ENCODE measurements at regions not wholly inside any gene's neighbourhood (a gene's known extent, or its start where the extent isn't known, plus 50 kb on each side); places are given as distances from the start of the nearest gene placed in this dataset.
"Not testable (repeated sequence)": the region's sequence is repeated elsewhere in the genome, so short reads cannot be mapped to it uniquely, and the experiment has no call there.

DNA sequence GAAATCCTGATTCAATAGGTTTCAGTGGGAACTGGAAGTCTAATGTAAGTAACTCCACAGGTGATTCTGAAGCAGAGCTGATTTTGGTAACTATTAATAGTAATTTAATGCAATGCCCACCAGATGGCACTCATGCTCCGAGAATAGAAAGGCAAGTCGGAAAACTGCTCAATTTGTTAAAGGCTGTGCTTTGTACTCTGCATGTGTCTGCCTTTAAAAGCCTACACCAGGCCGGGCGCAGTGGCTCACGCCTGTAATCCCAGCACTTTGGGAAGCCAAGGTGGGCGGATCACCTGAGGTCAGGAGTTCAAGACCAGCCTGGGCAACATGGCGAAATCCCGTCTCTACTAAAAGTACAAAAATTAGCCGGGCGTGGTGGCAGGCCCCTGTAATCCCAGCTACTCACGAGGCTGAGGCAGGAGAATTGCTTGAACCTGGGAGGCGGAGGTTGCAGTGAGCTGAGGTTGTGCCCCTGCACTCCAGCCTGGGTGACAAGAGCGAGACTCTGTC is 80.1 kb downstream of the OR13A1 start:
- TF ChIP-seq, protein P1, sequence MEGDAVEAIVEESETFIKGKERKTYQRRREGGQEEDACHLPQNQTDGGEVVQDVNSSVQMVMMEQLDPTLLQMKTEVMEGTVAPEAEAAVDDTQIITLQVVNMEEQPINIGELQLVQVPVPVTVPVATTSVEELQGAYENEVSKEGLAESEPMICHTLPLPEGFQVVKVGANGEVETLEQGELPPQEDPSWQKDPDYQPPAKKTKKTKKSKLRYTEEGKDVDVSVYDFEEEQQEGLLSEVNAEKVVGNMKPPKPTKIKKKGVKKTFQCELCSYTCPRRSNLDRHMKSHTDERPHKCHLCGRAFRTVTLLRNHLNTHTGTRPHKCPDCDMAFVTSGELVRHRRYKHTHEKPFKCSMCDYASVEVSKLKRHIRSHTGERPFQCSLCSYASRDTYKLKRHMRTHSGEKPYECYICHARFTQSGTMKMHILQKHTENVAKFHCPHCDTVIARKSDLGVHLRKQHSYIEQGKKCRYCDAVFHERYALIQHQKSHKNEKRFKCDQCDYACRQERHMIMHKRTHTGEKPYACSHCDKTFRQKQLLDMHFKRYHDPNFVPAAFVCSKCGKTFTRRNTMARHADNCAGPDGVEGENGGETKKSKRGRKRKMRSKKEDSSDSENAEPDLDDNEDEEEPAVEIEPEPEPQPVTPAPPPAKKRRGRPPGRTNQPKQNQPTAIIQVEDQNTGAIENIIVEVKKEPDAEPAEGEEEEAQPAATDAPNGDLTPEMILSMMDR (IDR thresholded peaks at IDR 0.05), result peak; percentile 38 to 73 (median 50)
- not testable (repeated sequence) for TF ChIP-seq EP300 (IDR thresholded peaks at IDR 0.05)

Measured in upper lobe of left lung (tissue), 4 donors.